ENCODE measurements at regions not wholly inside any gene's neighbourhood (a gene's known extent, or its start where the extent isn't known, plus 50 kb on each side); places are given as distances from the start of the nearest gene placed in this dataset.

DNA sequence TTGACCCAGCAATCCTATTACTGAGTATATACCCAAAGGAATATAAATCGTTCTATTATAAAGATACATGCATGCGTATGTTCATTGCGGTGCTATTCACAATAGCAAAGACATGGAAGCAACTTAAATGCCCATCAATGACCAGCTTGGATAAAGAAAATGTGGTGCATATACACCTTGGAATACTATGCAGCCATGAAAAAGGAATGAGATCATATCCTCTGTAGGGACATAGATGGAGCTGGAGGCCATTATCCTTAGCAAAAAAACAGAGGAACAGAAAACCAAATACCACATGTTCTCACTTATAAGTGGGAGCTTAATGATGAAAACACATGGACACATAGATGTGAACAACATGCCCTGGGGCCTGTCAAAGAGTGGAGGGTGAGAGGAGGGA, 124.1 kb upstream of the AFF2 start:
- TF ChIP-seq, protein P1, sequence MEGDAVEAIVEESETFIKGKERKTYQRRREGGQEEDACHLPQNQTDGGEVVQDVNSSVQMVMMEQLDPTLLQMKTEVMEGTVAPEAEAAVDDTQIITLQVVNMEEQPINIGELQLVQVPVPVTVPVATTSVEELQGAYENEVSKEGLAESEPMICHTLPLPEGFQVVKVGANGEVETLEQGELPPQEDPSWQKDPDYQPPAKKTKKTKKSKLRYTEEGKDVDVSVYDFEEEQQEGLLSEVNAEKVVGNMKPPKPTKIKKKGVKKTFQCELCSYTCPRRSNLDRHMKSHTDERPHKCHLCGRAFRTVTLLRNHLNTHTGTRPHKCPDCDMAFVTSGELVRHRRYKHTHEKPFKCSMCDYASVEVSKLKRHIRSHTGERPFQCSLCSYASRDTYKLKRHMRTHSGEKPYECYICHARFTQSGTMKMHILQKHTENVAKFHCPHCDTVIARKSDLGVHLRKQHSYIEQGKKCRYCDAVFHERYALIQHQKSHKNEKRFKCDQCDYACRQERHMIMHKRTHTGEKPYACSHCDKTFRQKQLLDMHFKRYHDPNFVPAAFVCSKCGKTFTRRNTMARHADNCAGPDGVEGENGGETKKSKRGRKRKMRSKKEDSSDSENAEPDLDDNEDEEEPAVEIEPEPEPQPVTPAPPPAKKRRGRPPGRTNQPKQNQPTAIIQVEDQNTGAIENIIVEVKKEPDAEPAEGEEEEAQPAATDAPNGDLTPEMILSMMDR (IDR thresholded peaks at IDR 0.05): no peak
- TF ChIP-seq POLR2A (IDR thresholded peaks at IDR 0.05): no peak
